ENCODE measurements at regions not wholly inside any gene's neighbourhood (a gene's known extent, or its start where the extent isn't known, plus 50 kb on each side); places are given as distances from the start of the nearest gene placed in this dataset.

DNA sequence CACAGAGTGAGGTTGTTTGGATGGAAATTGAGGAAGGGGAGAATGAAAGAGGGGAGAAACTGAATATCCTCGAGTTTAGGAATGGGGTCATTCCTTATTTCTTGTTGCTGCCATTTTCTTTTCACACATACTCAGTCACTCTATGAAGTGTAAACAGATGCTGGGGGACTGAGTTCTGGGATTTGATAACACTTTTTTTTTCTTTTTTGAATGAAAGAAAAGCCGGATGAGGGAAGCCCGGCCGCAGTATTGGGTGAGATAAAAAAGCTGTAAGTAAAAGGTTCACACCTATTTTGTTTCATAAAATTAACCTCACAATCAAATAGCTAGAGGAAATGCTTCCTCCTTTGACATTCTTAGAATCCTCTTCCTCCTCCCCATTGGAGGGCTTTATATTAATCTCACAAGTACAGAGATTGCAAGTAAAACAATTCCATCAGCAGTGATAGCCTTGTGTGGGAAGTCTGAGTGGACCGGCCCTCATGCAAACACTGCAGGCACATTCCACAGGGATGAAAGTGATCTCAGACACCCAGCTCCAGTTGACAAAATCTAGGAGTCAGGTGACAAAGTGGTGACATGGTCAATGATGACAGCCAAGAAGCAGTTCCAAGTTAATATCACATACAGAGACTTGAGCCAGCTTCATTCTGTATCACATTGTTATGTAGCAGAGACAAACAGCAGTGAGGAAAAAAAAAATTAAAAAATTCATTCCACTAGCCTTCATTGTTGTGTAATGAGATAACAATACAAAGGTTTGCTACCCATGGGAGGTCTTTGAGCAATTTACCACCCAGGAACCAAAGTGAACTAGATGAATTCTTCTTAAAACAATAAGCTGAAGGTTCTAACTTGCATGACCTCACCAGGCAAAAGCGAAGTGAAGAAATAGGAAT lies 391.1 kb upstream of the HSF2 start (continued):
- TF ChIP-seq, protein P1, sequence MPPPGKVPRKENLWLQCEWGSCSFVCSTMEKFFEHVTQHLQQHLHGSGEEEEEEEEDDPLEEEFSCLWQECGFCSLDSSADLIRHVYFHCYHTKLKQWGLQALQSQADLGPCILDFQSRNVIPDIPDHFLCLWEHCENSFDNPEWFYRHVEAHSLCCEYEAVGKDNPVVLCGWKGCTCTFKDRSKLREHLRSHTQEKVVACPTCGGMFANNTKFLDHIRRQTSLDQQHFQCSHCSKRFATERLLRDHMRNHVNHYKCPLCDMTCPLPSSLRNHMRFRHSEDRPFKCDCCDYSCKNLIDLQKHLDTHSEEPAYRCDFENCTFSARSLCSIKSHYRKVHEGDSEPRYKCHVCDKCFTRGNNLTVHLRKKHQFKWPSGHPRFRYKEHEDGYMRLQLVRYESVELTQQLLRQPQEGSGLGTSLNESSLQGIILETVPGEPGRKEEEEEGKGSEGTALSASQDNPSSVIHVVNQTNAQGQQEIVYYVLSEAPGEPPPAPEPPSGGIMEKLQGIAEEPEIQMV (tag; conservative IDR thresholded peaks at IDR 0.05; ENCODE audit: low read depth), result no peak
- TF ChIP-seq MCM3 (IDR thresholded peaks at IDR 0.05) (no peak), GABPB2 (CRISPR knock-in tag; conservative IDR thresholded peaks at IDR 0.05) (no peak), YBX1 (IDR thresholded peaks at IDR 0.05) (no peak)
- TF ChIP-seq, protein P2, sequence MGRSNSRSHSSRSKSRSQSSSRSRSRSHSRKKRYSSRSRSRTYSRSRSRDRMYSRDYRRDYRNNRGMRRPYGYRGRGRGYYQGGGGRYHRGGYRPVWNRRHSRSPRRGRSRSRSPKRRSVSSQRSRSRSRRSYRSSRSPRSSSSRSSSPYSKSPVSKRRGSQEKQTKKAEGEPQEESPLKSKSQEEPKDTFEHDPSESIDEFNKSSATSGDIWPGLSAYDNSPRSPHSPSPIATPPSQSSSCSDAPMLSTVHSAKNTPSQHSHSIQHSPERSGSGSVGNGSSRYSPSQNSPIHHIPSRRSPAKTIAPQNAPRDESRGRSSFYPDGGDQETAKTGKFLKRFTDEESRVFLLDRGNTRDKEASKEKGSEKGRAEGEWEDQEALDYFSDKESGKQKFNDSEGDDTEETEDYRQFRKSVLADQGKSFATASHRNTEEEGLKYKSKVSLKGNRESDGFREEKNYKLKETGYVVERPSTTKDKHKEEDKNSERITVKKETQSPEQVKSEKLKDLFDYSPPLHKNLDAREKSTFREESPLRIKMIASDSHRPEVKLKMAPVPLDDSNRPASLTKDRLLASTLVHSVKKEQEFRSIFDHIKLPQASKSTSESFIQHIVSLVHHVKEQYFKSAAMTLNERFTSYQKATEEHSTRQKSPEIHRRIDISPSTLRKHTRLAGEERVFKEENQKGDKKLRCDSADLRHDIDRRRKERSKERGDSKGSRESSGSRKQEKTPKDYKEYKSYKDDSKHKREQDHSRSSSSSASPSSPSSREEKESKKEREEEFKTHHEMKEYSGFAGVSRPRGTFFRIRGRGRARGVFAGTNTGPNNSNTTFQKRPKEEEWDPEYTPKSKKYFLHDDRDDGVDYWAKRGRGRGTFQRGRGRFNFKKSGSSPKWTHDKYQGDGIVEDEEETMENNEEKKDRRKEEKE (IDR thresholded peaks at IDR 0.05; ENCODE audit: borderline replicate concordance in 1 of 2, control insufficient read depth in 1 of 2, low read depth in 2 of 2, low read length in 1 of 2), result no peak
- TF ChIP-seq, protein P3, sequence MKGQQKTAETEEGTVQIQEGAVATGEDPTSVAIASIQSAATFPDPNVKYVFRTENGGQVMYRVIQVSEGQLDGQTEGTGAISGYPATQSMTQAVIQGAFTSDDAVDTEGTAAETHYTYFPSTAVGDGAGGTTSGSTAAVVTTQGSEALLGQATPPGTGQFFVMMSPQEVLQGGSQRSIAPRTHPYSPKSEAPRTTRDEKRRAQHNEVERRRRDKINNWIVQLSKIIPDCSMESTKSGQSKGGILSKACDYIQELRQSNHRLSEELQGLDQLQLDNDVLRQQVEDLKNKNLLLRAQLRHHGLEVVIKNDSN (CRISPR knock-in tag; IDR thresholded peaks at IDR 0.05), result no peak

Measured in K562 (cell line).